ENCODE measurements at regions not wholly inside any gene's neighbourhood (a gene's known extent, or its start where the extent isn't known, plus 50 kb on each side); places are given as distances from the start of the nearest gene placed in this dataset.

- Histone ChIP-seq H3K4me3 (ENCODE audit: low read length) (no peak overlapping the region), H3K27me3 (ENCODE audit: low read depth, low read length) (no peaks in the 10 kb centered on the region), H3K36me3 (replicated peaks; ENCODE audit: low read depth, low read length) (no peaks in the 10 kb centered on the region), H3K4me1 (ENCODE audit: low read length) (no peaks in the 10 kb centered on the region), H3K4me2 (ENCODE audit: low read length) (no peak overlapping the region), H3K9ac (ENCODE audit: low read length) (no peak overlapping the region), H4K20me1 (ENCODE audit: insufficient read depth, low read length) (no peaks in the 10 kb centered on the region), H3K27ac (ENCODE audit: low read length) (no peak overlapping the region), H2AFZ (ENCODE audit: low read depth, low read length) (no peak overlapping the region), H3K9me3 (ENCODE audit: insufficient read depth, low read length) (no peaks in the 10 kb centered on the region), H3K79me2 (ENCODE audit: low read length) (no peaks in the 10 kb centered on the region)
- TF ChIP-seq EZH2phosphoT487 (IDR thresholded peaks at IDR 0.05; ENCODE audit: low read depth) (no peak), CTCF (IDR thresholded peaks at IDR 0.05; ENCODE audit: low read depth, low read length) (no peak)
These were observed 1004.0 kb downstream of the HACE1 start for GRCh38 chr6:103855750-103856149.

GRCh38 chr6:103854059-103854458, 1005.7 kb downstream of the HACE1 start:
- Histone ChIP-seq H3K27me3 (ENCODE audit: low read depth, low read length) (no peaks in the 10 kb centered on the region), H3K9ac (ENCODE audit: low read length) (no peak overlapping the region), H3K4me2 (ENCODE audit: low read length) (no peak overlapping the region), H3K9me3 (ENCODE audit: insufficient read depth, low read length) (no peaks in the 10 kb centered on the region), H3K27ac (ENCODE audit: low read length) (no peak overlapping the region), H3K36me3 (replicated peaks; ENCODE audit: low read depth, low read length) (no peaks in the 10 kb centered on the region), H3K79me2 (ENCODE audit: low read length) (no peaks in the 10 kb centered on the region), H4K20me1 (ENCODE audit: insufficient read depth, low read length) (no peaks in the 10 kb centered on the region), H2AFZ (ENCODE audit: low read depth, low read length) (no peak overlapping the region), H3K4me1 (ENCODE audit: low read length) (no peaks in the 10 kb centered on the region), H3K4me3 (ENCODE audit: low read length) (no peak overlapping the region)
- TF ChIP-seq CTCF (IDR thresholded peaks at IDR 0.05; ENCODE audit: low read depth, low read length) (no peak), EZH2phosphoT487 (IDR thresholded peaks at IDR 0.05; ENCODE audit: low read depth) (no peak)

- Histone ChIP-seq H3K9ac (ENCODE audit: low read length) (no peak overlapping the region), H3K79me2 (ENCODE audit: low read length) (no peaks in the 10 kb centered on the region), H3K27ac (ENCODE audit: low read length) (no peak overlapping the region), H3K27me3 (ENCODE audit: low read depth, low read length) (no peaks in the 10 kb centered on the region), H4K20me1 (ENCODE audit: insufficient read depth, low read length) (no peaks in the 10 kb centered on the region), H3K4me1 (ENCODE audit: low read length) (no peaks in the 10 kb centered on the region), H2AFZ (ENCODE audit: low read depth, low read length) (no peak overlapping the region), H3K9me3 (ENCODE audit: insufficient read depth, low read length) (no peaks in the 10 kb centered on the region), H3K4me3 (ENCODE audit: low read length) (no peak overlapping the region), H3K36me3 (replicated peaks; ENCODE audit: low read depth, low read length) (no peaks in the 10 kb centered on the region), H3K4me2 (ENCODE audit: low read length) (no peak overlapping the region)
- TF ChIP-seq EZH2phosphoT487 (IDR thresholded peaks at IDR 0.05; ENCODE audit: low read depth) = no peak
- TF ChIP-seq CTCF (IDR thresholded peaks at IDR 0.05; ENCODE audit: low read depth, low read length) = no peak
These were observed 1021.3 kb downstream of the HACE1 start for GRCh38 chr6:103838457-103838856.

- no peak for TF ChIP-seq EZH2phosphoT487 (IDR thresholded peaks at IDR 0.05; ENCODE audit: low read depth)
- TF ChIP-seq CTCF (IDR thresholded peaks at IDR 0.05; ENCODE audit: low read depth, low read length) = no peak
- Histone ChIP-seq H2AFZ (ENCODE audit: low read depth, low read length) (no peak overlapping the region), H4K20me1 (ENCODE audit: insufficient read depth, low read length) (no peaks in the 10 kb centered on the region)
These were observed 1033.5 kb downstream of the HACE1 start for GRCh38 chr6:103826209-103826608.

More at GRCh38 chr6:103826209-103826608, 1033.5 kb downstream of the HACE1 start:
- Histone ChIP-seq H3K9ac (ENCODE audit: low read length) (no peak overlapping the region), H3K36me3 (replicated peaks; ENCODE audit: low read depth, low read length) (no peaks in the 10 kb centered on the region), H3K27ac (ENCODE audit: low read length) (no peak overlapping the region), H3K4me3 (ENCODE audit: low read length) (no peak overlapping the region), H3K27me3 (ENCODE audit: low read depth, low read length) (no peaks in the 10 kb centered on the region), H3K9me3 (ENCODE audit: insufficient read depth, low read length) (no peaks in the 10 kb centered on the region), H3K4me2 (ENCODE audit: low read length) (no peak overlapping the region), H3K4me1 (ENCODE audit: low read length) (no peaks in the 10 kb centered on the region), H3K79me2 (ENCODE audit: low read length) (no peaks in the 10 kb centered on the region)
